ENCODE measurements at regions not wholly inside any gene's neighbourhood (a gene's known extent, or its start where the extent isn't known, plus 50 kb on each side); places are given as distances from the start of the nearest gene placed in this dataset.

DNA sequence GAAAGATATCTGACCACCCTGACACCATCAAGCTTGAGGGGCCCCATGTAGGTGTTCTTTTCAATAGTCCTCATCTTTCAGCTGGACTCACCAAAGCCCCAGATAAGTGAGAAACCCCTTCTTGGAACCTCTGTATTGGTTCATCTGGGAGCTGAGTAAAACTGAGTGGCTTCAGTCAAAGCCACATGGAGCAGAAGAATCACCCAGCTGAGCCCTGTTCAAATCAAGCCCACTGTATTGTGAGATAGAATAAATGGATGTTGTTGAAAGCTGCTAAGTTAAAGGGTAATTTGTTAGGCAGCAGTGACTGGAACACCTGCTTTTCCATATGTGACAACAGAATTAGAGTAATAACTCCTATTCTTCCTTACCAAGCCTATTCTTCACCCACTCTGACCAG lies 64.8 kb upstream of the SDK1 start:
- DNase-seq, result no peak

- DNase-seq, result no peak
Measured at GRCh38 chr7:3238525-3239210, 62.4 kb upstream of the SDK1 start.

DNA sequence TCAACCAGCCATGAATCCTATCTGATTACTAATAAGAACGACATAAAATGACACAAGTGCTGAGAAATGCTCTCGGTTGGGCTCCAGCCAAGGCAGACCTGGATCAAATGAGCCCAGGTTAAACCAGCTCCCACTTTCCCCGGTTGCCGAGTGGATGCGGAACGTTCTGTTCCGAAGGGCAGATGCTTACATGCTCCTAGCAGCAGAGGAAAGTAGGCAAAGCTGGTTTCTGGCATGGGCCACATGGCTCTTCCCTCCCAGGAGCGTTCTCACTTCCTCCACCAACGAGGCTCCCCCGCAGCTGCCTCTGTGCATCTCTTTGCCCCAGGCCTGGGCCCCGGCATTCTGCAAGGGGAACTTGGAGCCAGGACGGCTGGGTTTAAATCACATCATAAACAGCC lies 61.8 kb upstream of the SDK1 start:
- no peak for DNase-seq

GRCh38 chr7:3240826-3241430 lies 60.1 kb upstream of the SDK1 start:
- DNase-seq, result peak in 1 of 2 experiments; percentile 1

DNA sequence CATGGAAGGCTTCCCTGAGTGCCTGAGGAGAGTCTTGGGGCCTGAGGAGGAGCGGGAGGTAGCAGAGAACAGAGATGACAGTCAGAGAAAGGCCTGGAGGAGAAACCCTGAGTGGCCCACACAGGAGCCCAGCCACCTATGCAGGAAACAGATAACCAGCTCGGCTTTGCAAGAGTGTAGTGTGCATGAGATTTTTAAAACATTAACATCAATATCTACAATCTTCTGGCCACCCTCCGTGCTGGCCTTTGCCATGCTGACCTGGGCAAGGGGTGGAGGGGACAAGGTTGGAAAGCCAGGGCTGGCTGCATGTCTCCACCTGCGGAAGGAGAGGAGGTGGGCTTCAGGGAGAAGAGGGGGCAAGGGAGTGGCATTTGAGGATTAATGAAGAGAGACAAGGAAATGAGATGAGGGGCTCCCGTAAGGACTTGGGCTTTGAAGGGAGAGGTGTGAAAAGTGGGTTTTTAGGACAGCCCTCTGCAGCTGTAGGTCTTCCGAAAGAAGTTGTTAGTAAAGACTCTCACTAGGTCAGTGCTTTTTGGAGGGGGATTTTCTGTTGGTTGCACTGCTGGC lies 59.3 kb upstream of the SDK1 start:
- DNase-seq, result no peak

DNA sequence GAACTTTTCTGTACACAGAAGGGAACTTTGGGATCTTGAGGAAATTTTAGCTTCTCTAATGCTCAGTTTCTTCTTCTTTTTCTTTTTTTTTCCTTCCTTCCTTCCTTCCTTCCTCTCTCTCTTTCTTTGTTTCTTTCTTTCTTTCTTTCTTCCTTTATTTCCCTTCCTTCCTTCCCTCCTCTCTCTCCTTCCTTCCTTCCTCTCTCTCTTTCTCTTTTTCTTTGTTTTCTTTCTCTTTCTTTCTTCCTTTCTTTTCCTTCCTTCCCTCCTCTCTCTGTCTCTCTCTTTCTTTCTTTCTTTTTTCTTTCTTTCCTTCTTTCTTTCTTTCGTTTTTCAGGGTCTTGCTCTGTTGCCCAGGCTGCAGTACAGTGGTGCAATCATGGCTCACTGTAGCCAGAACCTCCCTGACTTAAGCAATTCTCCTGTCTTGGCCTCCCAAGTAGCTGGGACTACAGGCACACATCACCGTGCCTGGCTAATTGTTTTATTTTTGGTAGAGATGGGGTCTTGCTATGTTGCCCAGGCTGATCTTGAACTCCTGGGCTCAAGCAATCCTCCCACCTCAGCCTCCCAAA lies 58.6 kb upstream of the SDK1 start:
- no peak for DNase-seq

- DNase-seq, result no peak
Measured at GRCh38 chr7:3243256-3243655, 57.8 kb upstream of the SDK1 start.

DNA sequence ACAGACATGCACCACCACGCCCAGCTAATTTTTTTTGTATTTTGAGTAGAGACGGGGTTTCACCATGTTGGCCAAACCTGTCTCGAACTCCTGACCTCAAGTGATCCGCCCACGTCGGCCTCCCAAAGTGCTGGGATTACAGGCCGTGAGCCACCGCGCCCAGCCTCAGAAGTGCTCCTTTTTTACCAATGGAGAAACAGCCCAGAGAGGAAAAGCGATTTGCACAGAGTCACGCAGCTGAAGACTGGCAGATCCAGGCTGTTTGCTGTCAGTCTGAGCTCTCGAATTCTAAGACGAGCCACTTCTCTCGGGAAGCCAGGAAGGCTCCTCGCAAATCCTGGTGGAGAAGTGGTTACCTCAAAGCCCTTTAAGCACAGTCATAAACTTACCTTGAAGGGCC lies 57.4 kb upstream of the SDK1 start:
- DNase-seq, result no peak

- peak in 1 of 2 experiments; percentile 37 for DNase-seq
Measured at GRCh38 chr7:3244241-3244814, 56.7 kb upstream of the SDK1 start.

DNA sequence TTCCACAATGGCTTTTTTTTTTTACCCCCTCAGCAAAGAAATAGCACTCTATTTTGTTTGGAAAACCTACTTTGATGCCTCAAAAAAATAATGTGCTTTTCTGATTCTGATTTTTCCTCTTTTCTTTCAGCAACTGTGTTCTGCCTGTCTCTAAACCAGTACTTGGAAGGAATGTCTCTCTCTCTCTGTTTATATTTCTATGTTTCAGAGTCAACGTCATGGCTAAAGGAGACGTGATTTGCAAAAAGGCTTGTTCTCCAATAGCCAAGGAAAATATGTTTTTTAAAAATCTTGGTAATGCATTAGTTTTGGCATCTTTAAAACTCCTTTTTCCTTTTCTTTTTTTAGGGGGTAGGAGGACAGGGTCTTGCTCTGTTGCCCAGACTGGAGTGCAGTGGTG lies 56.0 kb upstream of the SDK1 start:
- no peak for DNase-seq

- no peak for DNase-seq
Measured at GRCh38 chr7:3245721-3246120, 55.3 kb upstream of the SDK1 start.

- no peak for DNase-seq
Measured at GRCh38 chr7:3246127-3246526, 54.9 kb upstream of the SDK1 start.

DNA sequence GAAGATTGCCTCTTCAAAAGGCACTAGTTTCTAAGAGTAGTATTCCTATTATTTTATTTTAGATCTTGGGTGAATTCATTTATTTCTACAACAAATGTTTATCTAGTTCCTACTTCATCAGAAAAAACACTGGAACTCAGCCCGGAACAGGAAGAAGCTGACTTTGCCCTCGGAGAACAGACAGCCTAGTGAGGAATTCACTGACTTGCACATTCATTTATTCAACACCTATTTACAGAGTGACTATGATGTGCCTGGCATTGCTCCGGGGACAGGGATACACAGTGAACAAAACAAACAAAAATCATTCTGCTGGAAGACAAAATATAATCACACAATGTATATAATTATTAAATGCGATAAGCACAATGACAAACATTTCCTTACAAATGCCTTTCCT lies 54.4 kb upstream of the SDK1 start:
- no peak for DNase-seq

- DNase-seq, result no peak
Measured at GRCh38 chr7:3250725-3251124, 50.3 kb upstream of the SDK1 start.

All from NCI-H1930 (cell line).